H1 (cell line): ENCODE measurements at regions not wholly inside any gene's neighbourhood (a gene's known extent, or its start where the extent isn't known, plus 50 kb on each side); places are given as distances from the start of the nearest gene placed in this dataset.

ENCODE experiments used
- CHD7 ChIP-seq: fragments of 300-600 bp; sonication (generic); IDR thresholded peaks from 2 replicates; pipeline ENCODE4 v1.7.1; 2012; ENCODE audit warnings: low read length, moderate library complexity, mild to moderate bottlenecking, inconsistent platforms; ENCODE audit not compliant: insufficient replicate concordance
- KDM1A ChIP-seq: fragments of 200-600, 300-600 bp; sonication (generic); IDR thresholded peaks from 2 replicates; pipeline ENCODE4 v1.7.1; 2016; ENCODE audit warnings: mild to moderate bottlenecking, low read length, borderline replicate concordance
- TF ChIP-seq, protein P1 (sequence below): IDR thresholded peaks from 2 replicates; pipeline ENCODE4 v1.6.1; 2011; ENCODE audit warnings: low read depth, mild to moderate bottlenecking, low read length; ENCODE audit not compliant: insufficient read depth

GRCh38 chr12:132393991-132394949, 64.9 kb upstream of the GALNT9 start (continued):
- TF ChIP-seq CHD7: no peak
- TF ChIP-seq, protein P1, sequence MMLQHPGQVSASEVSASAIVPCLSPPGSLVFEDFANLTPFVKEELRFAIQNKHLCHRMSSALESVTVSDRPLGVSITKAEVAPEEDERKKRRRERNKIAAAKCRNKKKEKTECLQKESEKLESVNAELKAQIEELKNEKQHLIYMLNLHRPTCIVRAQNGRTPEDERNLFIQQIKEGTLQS: no peak
- TF ChIP-seq KDM1A: no peak
- TF ChIP-seq, all 59 proteins: peak for 0
